Bronchial epithelial cell (primary cell): ENCODE measurements at regions not wholly inside any gene's neighbourhood (a gene's known extent, or its start where the extent isn't known, plus 50 kb on each side); places are given as distances from the start of the nearest gene placed in this dataset.
A peak's percentile ranks its signal among the peaks of the same experiment; 100 is the strongest.
"Not testable (repeated sequence)": the region's sequence is repeated elsewhere in the genome, so short reads cannot be mapped to it uniquely, and the experiment has no call there.

Experiments used
- DNase-seq: peaks from one replicate; pipeline ENCODE4 v3.0.0-alpha.2; 2010; ENCODE audit warnings: low read depth
- FAIRE-seq: peaks from 2 replicates; lab custom pipeline; 2011; peaks lifted over from hg19 to GRCh38; lab: Jason Lieb, UNC
- H3K27me3 ChIP-seq: 2 replicates; pipeline ENCODE4 v1.5.1; 2011; ENCODE audit warnings: low read length; ENCODE audit not compliant: control insufficient read depth, insufficient read depth
- H3K36me3 ChIP-seq: 2 replicates; pipeline ENCODE4 v1.5.1; 2011; ENCODE audit warnings: low read length; ENCODE audit not compliant: control insufficient read depth, insufficient read depth
- H3K4me3 ChIP-seq: 2 replicates; pipeline ENCODE4 v1.5.1; 2011; ENCODE audit warnings: mild to moderate bottlenecking, low read depth, low read length, control low read depth
- TF ChIP-seq, protein P1 (sequence below): IDR thresholded peaks from 2 replicates; pipeline ENCODE4 v1.5.1; 2011; ENCODE audit warnings: mild to moderate bottlenecking, moderate library complexity, low read length, control low read depth, inconsistent platforms; ENCODE audit not compliant: insufficient read depth, severe bottlenecking

DNA sequence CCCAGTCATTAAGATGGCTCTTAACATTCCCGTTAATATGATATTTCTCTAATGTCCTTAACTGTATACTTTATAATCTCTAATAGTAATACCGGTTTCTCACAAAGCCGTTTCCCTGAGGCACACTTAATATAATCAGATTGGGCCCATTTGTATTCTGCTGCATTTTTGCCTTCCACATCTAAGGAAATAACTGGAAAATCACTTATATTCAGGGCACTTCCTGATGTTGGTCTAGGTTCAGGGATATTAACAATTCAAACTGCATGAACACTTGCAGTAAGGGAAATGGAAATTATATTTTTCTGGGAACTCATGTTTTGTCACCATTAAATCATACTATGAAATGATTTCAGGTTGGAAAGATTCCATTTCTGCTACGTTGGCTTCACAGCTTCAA is 119.8 kb downstream of the TPR start:
- DNase-seq = no peak
- H3K36me3 ChIP-seq = no peaks in the 10 kb centered on the region
- no peak overlapping the region for H3K4me3 ChIP-seq
- TF ChIP-seq, protein P1, sequence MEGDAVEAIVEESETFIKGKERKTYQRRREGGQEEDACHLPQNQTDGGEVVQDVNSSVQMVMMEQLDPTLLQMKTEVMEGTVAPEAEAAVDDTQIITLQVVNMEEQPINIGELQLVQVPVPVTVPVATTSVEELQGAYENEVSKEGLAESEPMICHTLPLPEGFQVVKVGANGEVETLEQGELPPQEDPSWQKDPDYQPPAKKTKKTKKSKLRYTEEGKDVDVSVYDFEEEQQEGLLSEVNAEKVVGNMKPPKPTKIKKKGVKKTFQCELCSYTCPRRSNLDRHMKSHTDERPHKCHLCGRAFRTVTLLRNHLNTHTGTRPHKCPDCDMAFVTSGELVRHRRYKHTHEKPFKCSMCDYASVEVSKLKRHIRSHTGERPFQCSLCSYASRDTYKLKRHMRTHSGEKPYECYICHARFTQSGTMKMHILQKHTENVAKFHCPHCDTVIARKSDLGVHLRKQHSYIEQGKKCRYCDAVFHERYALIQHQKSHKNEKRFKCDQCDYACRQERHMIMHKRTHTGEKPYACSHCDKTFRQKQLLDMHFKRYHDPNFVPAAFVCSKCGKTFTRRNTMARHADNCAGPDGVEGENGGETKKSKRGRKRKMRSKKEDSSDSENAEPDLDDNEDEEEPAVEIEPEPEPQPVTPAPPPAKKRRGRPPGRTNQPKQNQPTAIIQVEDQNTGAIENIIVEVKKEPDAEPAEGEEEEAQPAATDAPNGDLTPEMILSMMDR = no peak
- no peak for FAIRE-seq
- no peaks in the 10 kb centered on the region for H3K27me3 ChIP-seq

DNA sequence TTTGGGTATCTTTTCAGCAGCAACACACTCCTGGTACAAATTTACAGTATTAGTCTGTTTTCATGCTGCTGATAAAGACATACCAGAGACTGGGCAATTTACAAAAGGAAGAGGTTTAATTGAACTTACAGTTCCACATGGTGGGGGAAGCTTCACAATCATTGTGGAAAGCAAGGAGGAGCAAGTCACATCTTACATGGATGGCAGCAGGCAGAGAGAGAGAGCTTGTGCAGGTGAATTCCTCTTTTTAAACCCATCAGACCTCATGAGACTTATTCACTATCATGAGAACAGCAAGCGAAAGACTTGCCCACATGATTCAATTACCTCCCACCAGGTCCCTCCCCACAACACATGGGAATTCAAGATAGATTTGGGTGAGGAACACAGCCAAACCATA is 124.5 kb downstream of the TPR start:
- TF ChIP-seq, protein P1 = no peak
- no peak for DNase-seq
- H3K4me3 ChIP-seq = no peak overlapping the region
- no peaks in the 10 kb centered on the region for H3K36me3 ChIP-seq
- FAIRE-seq = no peak
- H3K27me3 ChIP-seq = no peaks in the 10 kb centered on the region

DNA sequence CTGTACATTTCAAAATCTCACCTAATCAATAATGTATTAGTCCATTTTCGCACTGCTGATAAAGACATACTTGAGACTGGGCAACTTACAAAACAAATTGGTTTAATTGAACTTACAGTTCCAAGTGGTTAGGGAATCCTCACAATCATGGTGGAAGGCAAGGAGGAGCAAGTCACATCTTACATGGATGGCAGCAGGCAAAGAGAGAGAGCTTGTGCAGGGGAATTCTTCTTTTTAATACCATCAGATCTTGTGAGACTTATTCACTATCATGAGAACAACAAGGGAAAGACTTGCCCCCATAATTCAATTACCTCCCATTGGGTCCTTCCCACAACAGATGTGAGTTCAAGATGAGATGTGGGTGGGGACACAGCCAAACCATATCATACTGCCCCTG is 126.4 kb downstream of the TPR start:
- H3K4me3 ChIP-seq, DNase-seq, H3K36me3 ChIP-seq, FAIRE-seq, H3K27me3 ChIP-seq: not testable (repeated sequence)

DNA sequence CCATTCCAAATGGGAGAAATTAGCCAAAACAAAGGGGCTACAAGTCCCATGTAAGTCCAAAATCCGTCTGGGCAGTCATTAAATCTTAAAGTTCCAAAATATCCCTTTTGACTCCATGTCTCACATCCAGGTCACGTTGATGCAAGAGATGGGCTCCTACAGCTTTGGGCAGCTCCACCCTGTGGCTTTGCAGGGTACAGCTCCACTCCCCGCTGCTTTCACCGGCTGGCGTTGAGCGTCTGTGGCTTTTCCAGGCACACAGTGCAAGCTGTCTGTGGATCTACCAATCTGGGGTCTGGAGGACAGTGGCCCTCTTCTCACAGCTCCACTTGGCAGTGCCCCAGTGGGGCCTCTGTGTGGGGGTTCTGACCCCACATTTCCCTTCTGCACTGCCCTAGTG is 130.2 kb downstream of the TPR start:
- TF ChIP-seq, protein P1 = peak; percentile 29
- Histone ChIP-seq H3K27me3 (no peaks in the 10 kb centered on the region), H3K36me3 (no peaks in the 10 kb centered on the region), H3K4me3 (no peak overlapping the region)
- FAIRE-seq (no peak), DNase-seq (no peak)
